ENCODE measurements at regions not wholly inside any gene's neighbourhood (a gene's known extent, or its start where the extent isn't known, plus 50 kb on each side); places are given as distances from the start of the nearest gene placed in this dataset.

DNA sequence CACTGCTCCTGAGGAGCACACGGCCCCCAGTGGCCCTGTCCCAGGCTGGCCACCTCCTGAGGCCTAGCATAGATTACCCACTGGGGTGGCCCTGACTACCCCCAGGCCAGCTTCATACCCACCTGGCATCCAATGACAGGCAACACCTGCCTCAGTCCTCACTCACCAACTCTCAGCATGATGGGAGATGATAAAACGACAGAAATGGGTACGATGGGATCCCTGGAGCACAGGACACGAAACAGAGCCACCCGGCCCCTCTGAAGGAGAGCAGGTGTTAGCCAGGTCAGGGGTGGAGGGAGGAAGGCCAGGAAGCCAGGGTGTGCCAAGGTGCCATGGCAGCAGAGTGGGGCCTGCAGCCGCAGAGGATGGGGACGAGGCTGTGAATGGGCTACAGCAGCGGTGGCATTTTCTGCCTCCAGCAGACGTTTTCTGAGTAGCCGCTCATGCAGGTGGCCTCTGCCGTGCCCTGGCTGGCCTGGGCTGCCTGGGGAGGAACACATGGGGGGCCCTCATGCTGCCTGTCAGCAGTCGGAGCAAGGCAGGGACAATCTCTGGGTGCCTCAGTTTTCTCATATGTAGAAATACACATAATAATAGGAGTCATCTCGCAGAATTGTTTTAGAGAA lies 50.2 kb upstream of the FGF3 start:
- TF ChIP-seq, protein P1, sequence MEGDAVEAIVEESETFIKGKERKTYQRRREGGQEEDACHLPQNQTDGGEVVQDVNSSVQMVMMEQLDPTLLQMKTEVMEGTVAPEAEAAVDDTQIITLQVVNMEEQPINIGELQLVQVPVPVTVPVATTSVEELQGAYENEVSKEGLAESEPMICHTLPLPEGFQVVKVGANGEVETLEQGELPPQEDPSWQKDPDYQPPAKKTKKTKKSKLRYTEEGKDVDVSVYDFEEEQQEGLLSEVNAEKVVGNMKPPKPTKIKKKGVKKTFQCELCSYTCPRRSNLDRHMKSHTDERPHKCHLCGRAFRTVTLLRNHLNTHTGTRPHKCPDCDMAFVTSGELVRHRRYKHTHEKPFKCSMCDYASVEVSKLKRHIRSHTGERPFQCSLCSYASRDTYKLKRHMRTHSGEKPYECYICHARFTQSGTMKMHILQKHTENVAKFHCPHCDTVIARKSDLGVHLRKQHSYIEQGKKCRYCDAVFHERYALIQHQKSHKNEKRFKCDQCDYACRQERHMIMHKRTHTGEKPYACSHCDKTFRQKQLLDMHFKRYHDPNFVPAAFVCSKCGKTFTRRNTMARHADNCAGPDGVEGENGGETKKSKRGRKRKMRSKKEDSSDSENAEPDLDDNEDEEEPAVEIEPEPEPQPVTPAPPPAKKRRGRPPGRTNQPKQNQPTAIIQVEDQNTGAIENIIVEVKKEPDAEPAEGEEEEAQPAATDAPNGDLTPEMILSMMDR (IDR thresholded peaks at IDR 0.05; ENCODE audit: low read depth, low read length), result no peak
- H3K36me3 ChIP-seq, result no peaks in the 10 kb centered on the region

DNA sequence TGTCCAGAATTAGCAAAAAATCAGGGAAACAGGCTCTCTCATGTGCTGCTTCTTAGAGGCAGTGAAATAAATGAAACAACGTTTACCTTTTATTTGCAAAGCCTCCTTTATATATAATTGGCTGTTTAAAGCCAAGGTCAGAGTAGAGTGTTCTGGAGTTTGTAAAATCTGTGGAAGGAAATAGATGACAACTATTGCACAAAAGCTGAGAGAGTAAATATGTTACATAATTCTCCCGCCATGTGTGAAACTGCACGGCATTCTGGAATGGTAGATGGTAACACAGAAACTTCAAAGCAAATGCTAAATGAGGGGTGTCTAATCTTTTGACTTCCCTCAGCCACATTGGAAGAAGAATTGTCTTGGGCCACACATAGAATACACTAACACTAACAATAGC lies 51.5 kb upstream of the FGF3 start:
- H3K4me3 ChIP-seq (ENCODE audit: low read depth, low read length), result no peak overlapping the region
- no peak overlapping the region for H3K27ac ChIP-seq
- no peaks in the 10 kb centered on the region for H3K27me3 ChIP-seq (ENCODE audit: insufficient read depth, low read depth, severe bottlenecking)
- TF ChIP-seq, protein P1 (IDR thresholded peaks at IDR 0.05; ENCODE audit: low read depth, low read length), result no peak
- no peaks in the 10 kb centered on the region for H3K9me3 ChIP-seq (ENCODE audit: severe bottlenecking)
- no peak for DNase-seq
- no peaks in the 10 kb centered on the region for H3K36me3 ChIP-seq

More for the DNA sequence above, 50.2 kb upstream of the FGF3 start:
- no peak for DNase-seq
- Histone ChIP-seq H3K4me3 (ENCODE audit: low read depth, low read length) (no peak overlapping the region), H3K27me3 (ENCODE audit: insufficient read depth, low read depth, severe bottlenecking) (no peaks in the 10 kb centered on the region), H3K27ac (no peak overlapping the region), H3K9me3 (ENCODE audit: severe bottlenecking) (no peaks in the 10 kb centered on the region)

DNA sequence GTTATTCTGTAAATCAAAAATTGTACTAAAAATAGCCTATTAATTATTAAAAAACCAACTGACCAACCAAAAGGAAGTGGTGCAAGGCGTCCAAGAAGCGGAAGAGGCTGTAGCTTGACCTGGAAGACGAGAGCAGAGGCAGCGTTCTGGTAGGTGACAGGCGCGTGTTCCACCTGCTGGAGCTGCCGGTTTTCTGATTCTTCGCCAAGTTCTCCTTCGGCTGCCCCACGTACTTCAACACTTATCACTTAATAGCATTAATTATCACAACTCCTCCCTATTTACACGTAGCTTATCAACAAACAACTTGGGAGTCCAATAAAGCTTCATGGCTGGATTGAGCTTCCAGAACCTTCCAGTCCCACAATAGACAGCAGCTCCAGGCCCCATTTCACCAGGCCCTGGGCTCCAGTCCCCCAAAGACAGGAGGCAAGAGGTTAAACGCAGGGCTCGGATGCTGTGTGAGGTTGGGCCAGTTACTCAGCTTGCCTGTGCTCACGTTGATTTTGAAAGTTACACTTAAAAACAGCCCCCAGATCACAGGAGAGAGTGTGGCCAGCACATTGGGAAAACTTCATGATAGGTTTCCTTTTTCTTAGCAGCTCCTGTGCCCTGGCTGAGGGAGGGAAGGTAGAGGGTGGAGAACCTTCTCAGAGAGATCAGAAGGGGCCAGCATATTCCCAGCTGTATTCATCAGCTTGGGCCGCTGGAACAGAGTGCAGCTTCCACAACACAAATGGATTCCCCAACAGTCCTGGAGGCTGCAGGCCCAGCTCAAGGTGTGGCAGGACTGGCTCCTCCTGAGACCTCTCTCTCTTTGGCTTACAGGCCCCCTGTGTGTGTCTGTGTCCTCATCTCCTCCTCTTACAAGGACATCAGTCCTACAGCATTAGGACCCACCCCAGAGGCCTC lies 54.2 kb upstream of the FGF3 start:
- TF ChIP-seq, protein P1 (IDR thresholded peaks at IDR 0.05; ENCODE audit: low read depth, low read length), result no peak
- Histone ChIP-seq H3K27me3 (ENCODE audit: insufficient read depth, low read depth, severe bottlenecking) (no peaks in the 10 kb centered on the region), H3K4me3 (ENCODE audit: low read depth, low read length) (no peak overlapping the region), H3K9me3 (ENCODE audit: severe bottlenecking) (no peaks in the 10 kb centered on the region), H3K36me3 (no peaks in the 10 kb centered on the region), H3K27ac (no peak overlapping the region)
- no peak for DNase-seq

DNA sequence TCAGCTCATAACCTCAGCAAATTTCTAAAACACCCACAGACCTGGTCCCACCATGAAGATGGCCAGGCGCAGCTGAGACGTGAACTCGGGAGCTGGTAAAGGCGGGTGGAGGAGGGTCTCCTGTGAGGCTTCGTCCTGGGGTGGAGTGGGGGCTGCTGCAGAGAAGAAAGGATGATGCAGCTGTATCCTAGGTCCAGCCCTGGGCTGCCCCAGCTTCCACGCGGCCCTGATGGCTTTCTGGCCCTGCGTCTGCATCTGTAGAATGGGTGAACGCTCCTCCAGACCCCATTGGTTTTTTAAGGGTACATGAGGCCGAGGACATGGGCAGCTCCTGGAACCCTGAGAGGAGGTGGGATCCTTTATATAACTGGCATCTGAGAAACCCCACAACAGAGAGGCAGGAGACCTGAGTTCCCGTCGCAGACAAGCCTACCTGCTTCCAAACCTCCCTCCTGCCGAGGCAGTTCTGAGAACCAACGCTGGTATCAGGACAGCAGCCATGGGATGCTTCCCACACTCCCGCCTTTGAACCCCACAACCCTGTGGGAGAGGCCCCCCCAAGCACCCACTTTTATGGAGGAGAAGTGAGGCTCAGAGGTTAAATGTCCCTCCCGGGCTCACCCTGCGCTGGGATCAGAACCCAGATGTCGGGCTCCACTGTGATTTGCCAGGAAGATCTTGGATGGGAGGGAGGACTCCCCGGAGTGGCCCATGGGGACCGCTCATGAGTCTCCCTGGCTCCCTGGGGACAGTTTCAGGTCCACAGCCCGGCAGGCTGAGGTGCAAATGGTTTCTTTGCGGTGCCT lies 55.2 kb upstream of the FGF3 start:
- Histone ChIP-seq H3K36me3 (no peaks in the 10 kb centered on the region), H3K27me3 (ENCODE audit: insufficient read depth, low read depth, severe bottlenecking) (no peaks in the 10 kb centered on the region), H3K9me3 (ENCODE audit: severe bottlenecking) (no peaks in the 10 kb centered on the region), H3K4me3 (ENCODE audit: low read depth, low read length) (no peak overlapping the region), H3K27ac (no peak overlapping the region)
- DNase-seq, result no peak
- TF ChIP-seq, protein P1 (IDR thresholded peaks at IDR 0.05; ENCODE audit: low read depth, low read length), result no peak

DNA sequence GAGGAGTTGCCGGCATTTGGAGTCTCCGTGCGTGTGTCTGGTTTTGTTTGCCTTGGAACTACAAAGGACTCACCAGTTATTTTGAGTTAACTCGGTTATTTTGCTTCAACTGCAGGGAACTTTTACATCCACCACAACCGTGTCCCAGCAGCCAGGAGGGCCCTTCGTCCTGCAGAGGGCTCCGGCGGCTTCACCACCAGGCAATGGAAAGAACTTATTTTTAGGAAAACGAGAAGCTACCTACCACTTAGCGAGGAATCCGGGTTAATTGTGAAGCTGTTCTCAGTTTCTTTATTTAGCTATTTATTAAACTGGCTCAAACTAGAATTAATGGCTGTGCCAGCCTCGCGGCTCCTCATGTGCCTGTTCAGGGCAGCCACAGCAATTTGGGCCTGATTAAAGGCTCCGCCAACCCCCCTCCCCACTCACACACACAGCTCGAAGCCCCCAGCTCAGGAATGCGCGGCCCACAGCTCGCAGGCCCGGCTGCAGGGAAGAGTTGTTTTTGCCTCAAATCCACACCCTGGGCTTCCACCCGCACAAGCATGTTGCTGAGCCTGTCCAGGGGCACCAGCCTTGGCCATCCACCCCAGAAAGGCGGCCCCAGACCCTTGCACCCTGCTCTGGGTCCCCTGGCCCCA lies 55.9 kb upstream of the FGF3 start:
- TF ChIP-seq, protein P1 (IDR thresholded peaks at IDR 0.05; ENCODE audit: low read depth, low read length), result no peak
- DNase-seq, result no peak
- no peak overlapping the region for H3K27ac ChIP-seq
- H3K4me3 ChIP-seq (ENCODE audit: low read depth, low read length), result no peak overlapping the region
- H3K27me3 ChIP-seq (ENCODE audit: insufficient read depth, low read depth, severe bottlenecking), result no peaks in the 10 kb centered on the region
- no peaks in the 10 kb centered on the region for H3K9me3 ChIP-seq (ENCODE audit: severe bottlenecking)
- no peaks in the 10 kb centered on the region for H3K36me3 ChIP-seq
